Motor neuron (in vitro differentiated cells): ENCODE measurements at regions not wholly inside any gene's neighbourhood (a gene's known extent, or its start where the extent isn't known, plus 50 kb on each side); places are given as distances from the start of the nearest gene placed in this dataset.

Experiments
- ATAC-seq, 8 experiments: fragments of 200-7000 bp; cut with Tn5 transposase; replicated peaks in 6 of 8; 2 replicates each; pipeline ENCODE4 v1.8.0; 2021; ENCODE audit warnings: mild to moderate bottlenecking in 8 of 8, moderate library complexity in 8 of 8
- H3K27ac ChIP-seq, 2 donors: fragments of 250-450 bp; sonication (Bioruptor Pico); 2 replicates each; pipeline ENCODE4 v1.9.0; 2021; ENCODE audit warnings: antibody characterized with exemption in 2 of 2, mild to moderate bottlenecking in 2 of 2, moderate library complexity in 1 of 2
- H3K4me1 ChIP-seq, 2 donors: fragments of 250-450 bp; sonication (Bioruptor Pico); replicated peaks in 1 of 2; 2 replicates each; pipeline ENCODE4 v1.6.1; 2021; ENCODE audit warnings: antibody characterized with exemption in 2 of 2, mild to moderate bottlenecking in 2 of 2, moderate library complexity in 1 of 2
- H3K4me3 ChIP-seq, 5 donors: fragments of 250-450 bp; sonication (Bioruptor Pico); 2 replicates each; pipeline ENCODE4 v1.9.0; 2021; ENCODE audit warnings: antibody characterized with exemption in 5 of 5, mild to moderate bottlenecking in 5 of 5, moderate library complexity in 4 of 5
- WGBS, 10 experiments: fragments of 450-650 bp; shearing (Covaris generic); methylation state at CpG; one replicate each; pipeline ENCODE4 v1.0.0; 2022; 5-methylcytosine and 5-hydroxymethylcytosine counted together
- in situ Hi-C, 9 experiments: fragments of 400-800 bp; cut with MboI; loops; one replicate each; pipeline ENCODE4 v1.15.0; 2021; ENCODE audit warnings: low sequenced_read_pairs in 9 of 9, low pct_unique_long_range_greater_than_20kb in 2 of 9; ENCODE audit not compliant: unreplicated experiment in 9 of 9

DNA sequence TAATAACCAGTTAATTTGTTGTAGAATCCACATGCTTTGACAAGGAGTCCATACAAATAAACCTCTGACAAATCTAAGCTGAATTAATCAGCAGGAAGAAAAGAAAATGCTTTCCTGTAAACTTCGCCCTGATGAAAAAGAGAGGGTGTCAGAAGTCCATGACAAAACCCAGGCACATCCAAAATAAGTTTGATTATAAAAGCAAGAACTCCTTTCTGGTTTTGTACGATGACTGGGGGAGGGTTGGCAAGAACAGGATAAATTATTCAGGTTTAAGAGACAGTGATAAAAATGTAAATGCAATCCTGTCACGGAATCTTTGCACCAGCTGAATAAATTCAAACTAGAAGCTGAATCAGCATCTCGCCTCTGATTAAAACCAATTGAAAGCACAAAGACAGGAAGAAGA is 469.2 kb upstream of the TNP1 start:
- 0 to 67% (median 8%) methylated on average over 1 to 4 of the region's 4 CpGs for whole genome bisulfite sequencing, 10 experiments
- in situ Hi-C loops: no loop called here
- ATAC-seq: peak in 7 of 8 experiments; percentile 37 to 63 (median 55)
- Histone ChIP-seq H3K4me3 (no peak overlapping the region), H3K4me1 (peaks cover 31 to 49% of the 10 kb centered on the region in 2 donors), H3K27ac (peak overlapping the region in 1 of 2 donors; percentile 80)

DNA sequence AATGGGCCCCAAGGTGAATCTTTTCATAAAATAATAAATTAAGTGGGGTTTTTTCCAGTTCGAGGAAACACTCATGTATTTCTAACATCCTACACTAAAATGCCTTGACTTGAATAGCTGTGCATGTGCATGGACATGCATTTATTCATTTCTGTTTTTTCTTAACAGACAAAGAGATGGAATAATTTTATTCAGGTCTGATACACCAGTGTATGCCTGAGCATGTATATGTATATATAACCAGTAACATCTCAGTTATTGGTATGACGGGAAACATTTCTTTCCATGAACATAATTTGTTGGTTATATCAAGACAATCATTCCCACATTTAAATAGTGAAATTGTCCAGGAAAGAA is 468.7 kb upstream of the TNP1 start:
- in situ Hi-C loops: no loop called here
- ATAC-seq: peak in 6 of 8 experiments; percentile 42 to 90 (median 70)
- H3K4me3 ChIP-seq: no peak overlapping the region
- WGBS, 10 experiments: 0 to 100% (median 55%) methylated on average over 1 to 2 of the region's 2 CpGs
- peak overlapping the region in 1 of 2 donors; percentile 80 for H3K27ac ChIP-seq
- H3K4me1 ChIP-seq: peaks cover 31 to 49% of the 10 kb centered on the region in 2 donors

DNA sequence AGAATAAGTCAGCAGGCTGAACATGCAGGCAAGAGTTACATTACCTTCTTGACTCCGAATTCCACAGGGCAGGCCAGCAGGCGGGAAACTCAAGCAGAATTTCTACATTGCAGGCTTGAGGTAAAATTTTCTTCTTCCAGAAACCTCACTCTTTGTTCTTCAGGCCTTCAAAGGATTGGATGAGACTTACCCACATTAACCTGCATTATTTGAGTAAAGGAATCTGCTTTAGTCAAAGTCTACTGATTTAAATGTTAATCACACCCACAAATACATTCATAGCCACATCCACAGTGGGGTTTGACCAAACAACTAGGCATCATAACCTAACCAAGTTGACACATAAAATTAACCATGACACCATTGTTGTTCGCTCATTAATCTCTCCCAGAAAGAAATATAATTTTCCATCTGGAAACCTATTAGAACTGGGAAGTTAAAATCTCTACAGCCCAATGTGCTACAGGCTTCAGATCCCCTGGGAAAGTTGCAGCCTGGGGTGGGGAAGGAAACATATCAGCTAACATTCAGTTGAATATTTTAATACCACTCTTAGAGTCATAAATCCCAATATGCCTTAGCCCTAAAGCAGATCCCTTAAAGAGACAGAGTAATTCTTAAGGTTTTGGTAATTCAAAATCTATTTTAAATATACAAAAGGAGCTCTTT is 468.2 kb upstream of the TNP1 start:
- peak overlapping the region in 2 of 5 donors; percentile 8 to 12 for H3K4me3 ChIP-seq
- H3K4me1 ChIP-seq: peaks cover 30 to 49% of the 10 kb centered on the region in 2 donors
- WGBS, 10 experiments: 0 to 95% (median 71%) methylated on average over 1 to 3 of the region's 3 CpGs; no CpG with 5 or more reads in 1 of the 10 experiments
- H3K27ac ChIP-seq: peak overlapping the region in 1 of 2 donors; percentile 80
- ATAC-seq: peak in 6 of 8 experiments; percentile 25 to 78 (median 49)
- in situ Hi-C loops: no loop called here

DNA sequence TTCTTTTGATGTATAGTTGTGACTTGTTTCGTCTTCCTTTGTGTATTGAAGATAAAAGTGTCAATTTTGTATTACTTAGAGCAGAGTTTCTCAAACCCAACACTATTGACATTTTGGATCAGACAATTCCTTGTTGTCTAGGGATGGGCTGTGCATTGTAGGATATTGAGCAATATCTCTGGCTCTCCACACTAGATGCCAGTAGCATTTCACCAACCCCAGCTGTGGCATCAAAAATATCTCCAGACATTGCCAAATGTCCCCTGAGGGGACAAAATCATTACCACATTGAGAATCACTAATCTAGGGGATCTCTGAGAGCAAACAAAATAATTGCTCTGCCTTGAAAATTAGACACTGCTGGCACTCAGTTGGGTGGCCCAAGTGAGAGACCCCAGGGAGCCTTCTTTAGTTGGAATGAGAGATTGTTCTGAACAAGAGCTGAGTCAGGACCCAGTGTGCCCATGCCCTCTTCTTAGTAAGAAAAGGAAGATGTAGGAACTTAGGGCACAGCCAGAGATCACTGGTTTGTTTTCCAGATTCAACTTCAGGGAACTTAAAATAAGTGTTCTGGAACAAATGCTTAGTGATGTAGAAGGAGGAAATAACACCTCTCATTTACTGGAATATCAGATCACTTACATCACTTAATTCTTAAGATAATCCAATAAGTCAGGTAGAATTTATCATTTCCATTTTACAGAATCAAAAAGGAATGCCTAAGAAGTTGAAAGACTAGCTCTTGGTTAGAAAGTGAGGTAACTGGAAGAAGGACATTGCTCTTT is 466.6 kb upstream of the TNP1 start:
- peak overlapping the region in 1 of 5 donors; percentile 6 for H3K4me3 ChIP-seq
- peaks cover 16 to 39% of the 10 kb centered on the region in 2 donors for H3K4me1 ChIP-seq
- ATAC-seq: peak in 1 of 8 experiments; percentile 4
- no peak overlapping the region for H3K27ac ChIP-seq
- 0 to 100% (median 100%) methylated on average over 1 of the region's 1 CpG; no CpG with 5 or more reads in 3 of the 10 experiments for WGBS, 10 experiments
- in situ Hi-C loops: no loop called here

DNA sequence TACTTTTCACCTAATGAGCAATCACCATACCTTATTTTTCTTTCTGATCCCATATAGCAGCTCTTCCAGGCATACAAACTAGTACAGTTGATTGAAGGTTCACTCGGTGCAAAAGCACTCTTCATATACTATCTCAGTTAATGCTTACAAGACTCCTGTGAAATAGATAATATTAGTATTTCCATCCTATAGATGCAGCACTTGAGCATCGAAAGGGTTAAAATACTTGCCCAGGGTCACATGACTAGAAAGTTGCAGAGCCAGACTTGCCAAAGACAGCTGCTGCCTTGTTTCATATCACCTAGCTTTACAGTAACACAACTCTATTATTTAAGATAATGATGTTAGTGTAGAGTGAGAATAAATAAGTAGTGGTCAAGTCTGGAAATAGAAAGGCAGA is 466.0 kb upstream of the TNP1 start:
- 93 to 100% (median 100%) methylated on average over 1 to 2 of the region's 2 CpGs; no CpG with 5 or more reads in 4 of the 10 experiments for WGBS, 10 experiments
- in situ Hi-C loops: no loop called here
- H3K4me3 ChIP-seq: no peak overlapping the region
- no peak overlapping the region for H3K27ac ChIP-seq
- H3K4me1 ChIP-seq: peaks cover 10 to 33% of the 10 kb centered on the region in 2 donors
- no peak for ATAC-seq

DNA sequence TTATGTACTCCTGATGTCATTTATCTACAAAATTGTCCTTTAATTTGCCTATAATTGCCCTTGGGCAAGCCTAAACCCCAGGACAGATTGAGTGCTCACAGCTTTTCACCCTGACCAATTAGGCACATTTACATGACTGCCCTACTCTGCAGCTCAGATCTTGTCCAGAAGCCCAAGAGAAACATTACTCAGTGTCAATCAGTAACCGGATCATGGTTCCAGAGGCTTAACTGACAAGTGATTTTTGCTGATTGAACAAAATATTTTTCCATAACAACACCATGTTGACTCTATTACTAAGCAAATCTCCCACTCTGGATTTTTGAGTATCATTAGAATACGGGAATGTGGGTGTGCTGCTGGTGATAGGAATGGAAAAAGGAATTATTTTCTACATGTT is 465.4 kb upstream of the TNP1 start:
- WGBS, 10 experiments: 81 to 100% (median 97%) methylated on average over 1 to 2 of the region's 2 CpGs; no CpG with 5 or more reads in 2 of the 10 experiments
- ATAC-seq: no peak
- H3K4me1 ChIP-seq: peaks cover 9 to 31% of the 10 kb centered on the region in 2 donors
- in situ Hi-C loops: no loop called here
- no peak overlapping the region for H3K27ac ChIP-seq
- no peak overlapping the region for H3K4me3 ChIP-seq

DNA sequence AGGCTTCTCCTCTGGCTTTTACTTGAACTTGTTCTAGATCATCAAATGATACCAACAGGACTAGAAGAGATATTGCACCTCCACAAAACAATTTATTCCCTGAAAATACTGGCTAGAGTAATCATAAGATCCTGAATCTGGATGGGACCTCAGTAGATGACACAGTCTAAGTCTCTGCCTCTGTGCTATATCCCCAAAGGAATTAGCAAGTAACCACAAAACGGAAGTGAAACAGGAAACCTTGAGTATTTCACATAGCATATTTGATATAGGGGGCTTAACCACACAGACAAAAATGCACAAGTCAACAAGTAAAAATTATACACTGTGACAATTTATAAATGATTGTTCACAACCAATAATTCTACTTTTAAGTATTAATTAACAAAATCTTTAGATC is 456.9 kb upstream of the TNP1 start:
- Histone ChIP-seq H3K4me3 (no peak overlapping the region), H3K27ac (no peak overlapping the region), H3K4me1 (no peaks in the 10 kb centered on the region)
- in situ Hi-C loops: loop anchor here in 1 of 9 experiments (25.0 kb wide), 1 partner anchor 629 kb away; the partner anchor contains the start of gene IGFBP5
- 0 to 100% (median 71%) methylated on average over 1 of the region's 1 CpG; no CpG with 5 or more reads in 2 of the 10 experiments for WGBS, 10 experiments
- ATAC-seq: peak in 1 of 8 experiments; percentile 46

DNA sequence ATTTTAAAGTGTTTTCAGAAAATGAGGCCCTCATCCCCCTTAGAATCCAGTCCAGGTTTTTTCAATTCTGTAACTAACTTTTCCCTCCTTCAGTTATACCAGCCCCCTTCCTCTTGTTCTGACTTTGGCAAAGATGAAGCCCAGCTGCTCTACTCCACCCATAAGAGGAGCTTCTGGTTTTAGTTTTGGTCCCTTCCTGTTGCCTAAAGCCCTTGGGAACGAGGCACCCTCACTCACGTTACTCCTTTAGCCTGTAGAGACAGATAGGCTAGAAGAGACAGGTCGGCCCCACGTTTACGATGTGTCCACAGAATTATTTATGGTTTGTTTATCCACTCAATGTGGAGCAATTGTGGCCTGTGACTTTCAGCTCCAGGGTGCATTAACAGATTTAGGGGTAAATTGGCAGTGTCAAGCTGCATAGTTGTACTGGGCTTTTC is 454.2 kb upstream of the TNP1 start:
- Histone ChIP-seq H3K4me3 (no peak overlapping the region), H3K27ac (no peak overlapping the region), H3K4me1 (no peaks in the 10 kb centered on the region)
- 0 to 81% (median 47%) methylated on average over 1 to 5 of the region's 5 CpGs; no CpG with 5 or more reads in 1 of the 10 experiments for WGBS, 10 experiments
- peak in 2 of 8 experiments; percentile 28 to 44 for ATAC-seq
- in situ Hi-C loops: loop anchor here in 1 of 9 experiments (25.0 kb wide), 1 partner anchor 627 kb away; the partner anchor contains the start of gene IGFBP5

DNA sequence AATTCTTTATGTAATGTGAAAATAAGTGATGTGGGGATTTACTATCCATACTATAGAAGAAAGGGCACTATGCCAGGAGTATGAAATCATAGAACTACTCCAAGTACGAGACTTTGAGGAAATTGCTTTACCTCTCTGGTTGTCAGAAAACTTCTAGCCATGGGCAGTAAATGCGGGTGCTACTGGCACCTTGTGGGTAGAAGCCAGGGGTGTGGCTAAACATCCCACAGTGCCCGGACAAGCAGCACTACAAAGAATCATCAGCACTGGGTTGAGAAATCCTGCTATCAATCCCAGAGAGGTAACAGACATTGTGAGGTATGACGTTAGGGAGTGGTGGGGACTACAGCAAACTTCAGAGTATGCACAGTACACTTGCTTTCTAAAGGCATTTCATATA is 453.5 kb upstream of the TNP1 start:
- H3K4me1 ChIP-seq: no peaks in the 10 kb centered on the region
- in situ Hi-C loops: loop anchor here in 1 of 9 experiments (25.0 kb wide), 1 partner anchor 626 kb away; the partner anchor contains the start of gene IGFBP5
- H3K27ac ChIP-seq: no peak overlapping the region
- no peak for ATAC-seq
- 33 to 100% (median 90%) methylated on average over 1 to 4 of the region's 4 CpGs; no CpG with 5 or more reads in 3 of the 10 experiments for WGBS, 10 experiments
- no peak overlapping the region for H3K4me3 ChIP-seq

DNA sequence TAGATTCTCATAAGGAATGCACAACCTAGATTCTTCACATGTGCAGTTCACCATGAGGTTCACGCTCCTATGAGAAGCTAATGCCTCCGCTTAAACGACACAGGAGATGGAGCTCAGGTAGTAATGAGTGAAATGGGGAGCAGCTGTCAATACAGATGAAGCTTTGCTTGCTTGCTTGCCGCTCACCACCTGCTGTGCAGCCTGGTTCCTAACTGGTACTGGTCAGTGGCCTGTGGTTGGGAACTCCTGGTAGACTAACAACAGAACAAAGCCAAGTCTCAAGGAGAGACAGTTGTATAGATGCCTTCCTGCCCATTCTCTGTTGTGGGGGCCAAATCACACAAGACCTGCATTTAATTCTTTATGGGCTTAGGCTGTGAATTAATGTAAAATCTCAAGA is 449.2 kb upstream of the TNP1 start:
- in situ Hi-C loops: loop anchor here in 1 of 9 experiments (25.0 kb wide), 1 partner anchor 622 kb away; the partner anchor contains the start of gene IGFBP5
- H3K4me3 ChIP-seq: no peak overlapping the region
- no peak overlapping the region for H3K27ac ChIP-seq
- no peak for ATAC-seq
- WGBS, 10 experiments: 80 to 100% (median 94%) methylated on average over 1 to 4 of the region's 4 CpGs; no CpG with 5 or more reads in 3 of the 10 experiments
- H3K4me1 ChIP-seq: no peaks in the 10 kb centered on the region

DNA sequence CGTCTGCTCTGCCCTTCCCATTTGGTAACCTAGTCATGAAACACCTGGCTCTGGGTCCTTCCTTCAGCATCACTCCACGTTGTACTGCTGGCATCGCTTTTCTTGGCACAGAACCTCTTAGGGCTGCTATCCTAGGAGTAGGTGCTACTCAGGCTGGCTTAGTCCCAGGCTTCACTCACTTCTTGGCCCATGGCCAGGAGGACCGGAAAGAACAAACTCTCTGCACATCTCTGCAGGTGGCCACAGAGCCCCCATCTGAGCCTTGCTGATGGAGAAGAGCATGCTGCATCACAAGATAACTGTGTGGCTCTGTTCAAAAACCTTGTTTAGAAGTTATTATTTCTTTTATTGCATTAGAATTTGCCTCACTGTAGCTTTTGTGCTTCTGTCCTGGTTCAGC is 447.2 kb upstream of the TNP1 start:
- H3K4me3 ChIP-seq: no peak overlapping the region
- 70 to 100% (median 98%) methylated on average over 1 to 4 of the region's 4 CpGs; no CpG with 5 or more reads in 2 of the 10 experiments for WGBS, 10 experiments
- no peak overlapping the region for H3K27ac ChIP-seq
- H3K4me1 ChIP-seq: no peaks in the 10 kb centered on the region
- in situ Hi-C loops: loop anchor here in 1 of 9 experiments (25.0 kb wide), 1 partner anchor 620 kb away; the partner anchor contains the start of gene IGFBP5
- ATAC-seq: no peak

DNA sequence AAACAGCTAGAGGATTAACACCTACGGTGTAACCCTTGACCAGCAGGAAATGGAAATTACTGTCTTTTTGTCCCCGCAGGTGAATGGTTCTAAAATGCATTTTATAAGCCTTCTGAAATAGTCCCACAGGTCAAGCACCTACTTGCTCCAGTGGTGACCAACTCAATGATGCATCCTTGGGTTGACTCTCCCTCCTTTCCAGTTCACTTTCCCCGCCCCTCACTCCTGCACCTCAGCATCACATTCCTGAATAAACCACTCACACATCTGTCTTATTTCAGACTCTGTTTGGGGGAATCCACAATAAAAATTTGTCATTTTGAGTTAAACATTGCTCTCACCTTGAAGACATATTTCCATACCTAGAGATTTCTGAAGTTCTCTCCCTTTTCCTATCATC is 446.0 kb upstream of the TNP1 start:
- in situ Hi-C loops: loop anchor here in 1 of 9 experiments (25.0 kb wide), 1 partner anchor 619 kb away; the partner anchor contains the start of gene IGFBP5

DNA sequence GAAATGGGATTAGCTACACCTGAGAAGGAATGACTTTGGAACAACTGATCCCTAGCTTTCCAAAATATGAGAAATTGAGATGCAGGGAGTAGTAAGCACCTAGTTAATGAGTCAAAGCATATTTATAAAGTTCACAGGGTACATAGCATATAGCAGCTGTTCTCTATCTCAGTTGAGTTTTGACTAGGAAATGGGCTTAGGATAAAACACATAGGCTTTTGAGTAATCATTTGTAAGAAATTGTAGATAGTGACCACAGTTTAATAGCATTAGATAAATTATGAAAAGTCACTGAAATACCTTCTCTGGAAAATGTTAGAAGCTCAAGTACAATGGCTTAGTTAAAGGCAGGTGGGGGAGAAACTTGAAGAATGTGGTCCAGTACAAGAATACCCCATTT is 444.7 kb upstream of the TNP1 start:
- H3K4me3 ChIP-seq: no peak overlapping the region
- ATAC-seq: no peak
- peaks cover 0 to 2% of the 10 kb centered on the region in 2 donors for H3K4me1 ChIP-seq
- H3K27ac ChIP-seq: no peak overlapping the region
- in situ Hi-C loops: loop anchor here in 1 of 9 experiments (25.0 kb wide), 1 partner anchor 617 kb away; the partner anchor contains the start of gene IGFBP5

More for the DNA sequence above, 446.0 kb upstream of the TNP1 start:
- no peak overlapping the region for H3K27ac ChIP-seq
- no peak for ATAC-seq
- WGBS, 10 experiments: 80 to 100% (median 86%) methylated on average over 1 to 3 of the region's 3 CpGs; no CpG with 5 or more reads in 4 of the 10 experiments
- no peak overlapping the region for H3K4me3 ChIP-seq
- H3K4me1 ChIP-seq: no peaks in the 10 kb centered on the region
